ENCODE measurements at regions not wholly inside any gene's neighbourhood (a gene's known extent, or its start where the extent isn't known, plus 50 kb on each side); places are given as distances from the start of the nearest gene placed in this dataset.

DNA sequence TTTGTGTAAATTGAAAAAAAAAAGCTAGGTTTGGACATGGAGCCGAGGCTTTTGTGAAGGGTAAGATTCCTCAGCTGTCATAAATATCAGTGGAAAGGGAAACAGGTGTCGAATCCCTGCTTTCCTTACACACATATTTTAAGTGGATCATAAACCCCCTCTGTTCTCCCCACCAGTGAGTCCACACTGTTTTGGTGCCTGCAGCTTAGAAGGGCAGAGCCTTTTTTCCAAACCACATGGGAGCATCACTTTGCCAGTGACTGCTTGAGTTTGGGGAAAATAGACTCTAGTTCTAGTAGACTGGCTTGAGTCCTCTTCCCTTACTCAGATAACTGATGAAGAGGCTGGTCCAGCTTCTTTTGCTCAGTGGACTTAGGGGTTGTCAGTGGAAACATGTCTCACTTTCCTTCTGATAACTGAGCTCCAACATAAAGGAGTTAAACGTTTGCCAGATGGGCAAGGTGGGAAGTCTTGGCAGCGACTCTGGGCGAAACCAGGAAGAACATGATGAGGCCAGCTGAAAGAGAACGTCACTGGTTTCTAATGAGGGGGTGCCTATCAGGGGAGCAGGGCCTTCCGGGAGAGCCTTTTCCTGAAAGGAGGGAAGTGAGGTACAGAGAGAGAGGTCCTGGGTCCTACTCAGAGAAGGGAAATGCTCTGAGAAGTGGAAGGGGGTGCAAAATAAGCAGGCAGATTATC is 168.1 kb upstream of the PARP11 start:
- Histone ChIP-seq H3K9me1 (ENCODE audit: insufficient read depth, low read length) (no peaks in the 10 kb centered on the region), H3K9ac (ENCODE audit: low read depth, low read length) (no peak overlapping the region), H3K27me3 (ENCODE audit: control insufficient read depth, insufficient read depth, low read length) (peaks cover 26% of the 10 kb centered on the region), H2AFZ (replicated peaks; ENCODE audit: low read length, poor library complexity) (no peak overlapping the region), H3K79me1 (ENCODE audit: low read depth in 1 of 2, low read length in 2 of 2) (no peaks in the 10 kb centered on the region), H3K36me3 (ENCODE audit: control insufficient read depth, insufficient read depth, low read length) (no peaks in the 10 kb centered on the region), H4K8ac (ENCODE audit: low read depth in 2 of 2, low read length in 2 of 2) (no peak overlapping the region), H2BK20ac (ENCODE audit: low read depth, low read length) (no peak overlapping the region), H3K18ac (ENCODE audit: low read depth, low read length) (no peak overlapping the region), H3K14ac (replicated peaks; ENCODE audit: low read depth, low read length) (no peak overlapping the region), H3K27ac (ENCODE audit: insufficient read depth, low read length) (no peak overlapping the region), H3K56ac (ENCODE audit: extremely low read depth, insufficient read depth, low read length) (no peak overlapping the region), H2BK120ac (ENCODE audit: low read depth, low read length) (no peak overlapping the region), H3K4me2 (ENCODE audit: low read depth, low read length) (no peak overlapping the region), H3K4me1 (ENCODE audit: control insufficient read depth, insufficient read depth, low read length) (no peaks in the 10 kb centered on the region), H4K91ac (ENCODE audit: insufficient read depth, low read depth, low read length) (no peak overlapping the region), H2AK9ac (replicated peaks; ENCODE audit: low read depth, low read length, poor library complexity) (no peak overlapping the region), H2BK5ac (ENCODE audit: low read depth, low read length, poor library complexity, severe bottlenecking) (no peak overlapping the region), H2AK5ac (ENCODE audit: low read depth, low read length) (no peak overlapping the region), H4K5ac (ENCODE audit: low read depth, low read length) (no peak overlapping the region), H3K4me3 (ENCODE audit: insufficient read depth, low read depth, low read length) (no peak overlapping the region), H3K4ac (ENCODE audit: low read depth, low read length) (no peak overlapping the region), H4K20me1 (ENCODE audit: insufficient read depth, low read length) (no peaks in the 10 kb centered on the region), H3K23ac (ENCODE audit: low read depth, low read length) (no peak overlapping the region), H3K9me3 (ENCODE audit: control insufficient read depth, insufficient read depth, low read length) (no peaks in the 10 kb centered on the region), H2BK15ac (ENCODE audit: low read depth, low read length) (no peak overlapping the region)
- in situ Hi-C loops (cut with MboI; ENCODE audit: low sequenced_read_pairs), result no loop called here
- DNase-seq (no peak), ATAC-seq (ENCODE audit: low read depth) (no peak)
- dilution Hi-C loops (cut with HindIII; ENCODE audit: low sequenced_read_pairs, unreplicated experiment), result no loop called here
- intact Hi-C loops (cut with micrococcal nuclease), result no loop called here
- WGBS, 2 experiments (ENCODE audit: extremely low coverage in 2 of 2, insufficient read length in 1 of 2), result 70% methylated on average over 2 of the region's 7 CpGs; no CpG with 5 or more reads in 1 of the 2 experiments
- POLR2A ChIA-PET (ENCODE audit: unreplicated experiment), result no interaction called here
- CTCF ChIA-PET, result interaction anchor here (1.0 to 1.9 kb wide), 3 partner anchors 66 to 236 kb away, joined by 3 to 7 read pairs (median 4); no protein-coding TSS in a partner anchor
- TF ChIP-seq MAZ (IDR thresholded peaks at IDR 0.05; ENCODE audit: borderline replicate concordance, low read depth, low read length) (no peak), RFX5 (IDR thresholded peaks at IDR 0.05; ENCODE audit: low read depth, low read length) (no peak), RAD21 (IDR thresholded peaks at IDR 0.05; ENCODE audit: low read length) (no peak), CEBPB (IDR thresholded peaks at IDR 0.05; ENCODE audit: low read depth, low read length) (no peak), MAFK (IDR thresholded peaks at IDR 0.05; ENCODE audit: low read depth, low read length) (no peak), FOS (IDR thresholded peaks at IDR 0.05; ENCODE audit: low read depth, low read length) (no peak), SMC3 (IDR thresholded peaks at IDR 0.05; ENCODE audit: low read depth, low read length) (no peak), RCOR1 (IDR thresholded peaks at IDR 0.05; ENCODE audit: insufficient replicate concordance, low read length) (no peak), MXI1 (IDR thresholded peaks at IDR 0.05; ENCODE audit: borderline replicate concordance, low read depth, low read length) (no peak)
- TF ChIP-seq, protein P1, sequence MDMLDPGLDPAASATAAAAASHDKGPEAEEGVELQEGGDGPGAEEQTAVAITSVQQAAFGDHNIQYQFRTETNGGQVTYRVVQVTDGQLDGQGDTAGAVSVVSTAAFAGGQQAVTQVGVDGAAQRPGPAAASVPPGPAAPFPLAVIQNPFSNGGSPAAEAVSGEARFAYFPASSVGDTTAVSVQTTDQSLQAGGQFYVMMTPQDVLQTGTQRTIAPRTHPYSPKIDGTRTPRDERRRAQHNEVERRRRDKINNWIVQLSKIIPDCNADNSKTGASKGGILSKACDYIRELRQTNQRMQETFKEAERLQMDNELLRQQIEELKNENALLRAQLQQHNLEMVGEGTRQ (IDR thresholded peaks at IDR 0.05; ENCODE audit: low read depth, low read length), result no peak
- TF ChIP-seq, protein P2, sequence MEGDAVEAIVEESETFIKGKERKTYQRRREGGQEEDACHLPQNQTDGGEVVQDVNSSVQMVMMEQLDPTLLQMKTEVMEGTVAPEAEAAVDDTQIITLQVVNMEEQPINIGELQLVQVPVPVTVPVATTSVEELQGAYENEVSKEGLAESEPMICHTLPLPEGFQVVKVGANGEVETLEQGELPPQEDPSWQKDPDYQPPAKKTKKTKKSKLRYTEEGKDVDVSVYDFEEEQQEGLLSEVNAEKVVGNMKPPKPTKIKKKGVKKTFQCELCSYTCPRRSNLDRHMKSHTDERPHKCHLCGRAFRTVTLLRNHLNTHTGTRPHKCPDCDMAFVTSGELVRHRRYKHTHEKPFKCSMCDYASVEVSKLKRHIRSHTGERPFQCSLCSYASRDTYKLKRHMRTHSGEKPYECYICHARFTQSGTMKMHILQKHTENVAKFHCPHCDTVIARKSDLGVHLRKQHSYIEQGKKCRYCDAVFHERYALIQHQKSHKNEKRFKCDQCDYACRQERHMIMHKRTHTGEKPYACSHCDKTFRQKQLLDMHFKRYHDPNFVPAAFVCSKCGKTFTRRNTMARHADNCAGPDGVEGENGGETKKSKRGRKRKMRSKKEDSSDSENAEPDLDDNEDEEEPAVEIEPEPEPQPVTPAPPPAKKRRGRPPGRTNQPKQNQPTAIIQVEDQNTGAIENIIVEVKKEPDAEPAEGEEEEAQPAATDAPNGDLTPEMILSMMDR (conservative IDR thresholded peaks at IDR 0.05; ENCODE audit: low read depth, low read length), result no peak
- BruUV-seq (replicated peaks), result no TSS peak

All from IMR-90 (cell line).